ENCODE measurements at regions not wholly inside any gene's neighbourhood (a gene's known extent, or its start where the extent isn't known, plus 50 kb on each side); places are given as distances from the start of the nearest gene placed in this dataset.

- ChIA-PET POLR2A (no interaction called here), CTCF (interaction anchor here (2.2 kb wide), 1 partner anchor 11 kb away, joined by 8 read pairs; no protein-coding TSS in a partner anchor)
- Mint-ChIP-seq H3K36me3 (ENCODE audit: low read depth) (peaks cover 17% of the 10 kb centered on the region), H3K27me3 (peaks cover 11% of the 10 kb centered on the region), H3K4me1 (peaks cover 9% of the 10 kb centered on the region), H3K4me3 (no peak overlapping the region), H3K27ac (no peak overlapping the region), H3K9me3 (peaks cover 32% of the 10 kb centered on the region)
- DNase-seq = no peak
These were observed 138.4 kb upstream of the LMCD1 start for GRCh38 chr3:8363200-8363599.

GRCh38 chr3:8365541-8365940 is 136.1 kb upstream of the LMCD1 start:
- Mint-ChIP-seq H3K4me1 (no peaks in the 10 kb centered on the region), H3K4me3 (no peak overlapping the region), H3K27me3 (peaks cover 11% of the 10 kb centered on the region), H3K27ac (no peak overlapping the region), H3K9me3 (peaks cover 14% of the 10 kb centered on the region), H3K36me3 (ENCODE audit: low read depth) (peaks cover 5% of the 10 kb centered on the region)
- DNase-seq = no peak
- CTCF ChIA-PET = interaction anchor here (0.6 kb wide), 1 partner anchor 814 kb away, joined by 3 read pairs; no protein-coding TSS in a partner anchor
- POLR2A ChIA-PET = no interaction called here

GRCh38 chr3:8366219-8366810 is 135.3 kb upstream of the LMCD1 start:
- POLR2A ChIA-PET = no interaction called here
- CTCF ChIA-PET = no interaction called here

GRCh38 chr3:8368598-8368997 is 133.0 kb upstream of the LMCD1 start:
- ChIA-PET POLR2A (no interaction called here), CTCF (no interaction called here)
- H3K27me3 Mint-ChIP-seq = peaks cover 9% of the 10 kb centered on the region
- no peaks in the 10 kb centered on the region for H3K4me1 Mint-ChIP-seq
- no peak overlapping the region for H3K27ac Mint-ChIP-seq
- H3K36me3 Mint-ChIP-seq (ENCODE audit: low read depth) = no peaks in the 10 kb centered on the region
- DNase-seq = no peak
- peaks cover 6% of the 10 kb centered on the region for H3K9me3 Mint-ChIP-seq
- no peak overlapping the region for H3K4me3 Mint-ChIP-seq

More at GRCh38 chr3:8366219-8366810, 135.3 kb upstream of the LMCD1 start:
- Mint-ChIP-seq H3K4me1 (no peaks in the 10 kb centered on the region), H3K27me3 (peaks cover 11% of the 10 kb centered on the region), H3K36me3 (ENCODE audit: low read depth) (peaks cover 2% of the 10 kb centered on the region), H3K9me3 (peaks cover 11% of the 10 kb centered on the region), H3K27ac (no peak overlapping the region), H3K4me3 (no peak overlapping the region)
- DNase-seq = no peak

- ChIA-PET CTCF (no interaction called here), POLR2A (no interaction called here)
- Mint-ChIP-seq H3K4me1 (no peaks in the 10 kb centered on the region), H3K27ac (no peak overlapping the region), H3K27me3 (peaks cover 6% of the 10 kb centered on the region), H3K36me3 (ENCODE audit: low read depth) (no peaks in the 10 kb centered on the region), H3K4me3 (no peak overlapping the region), H3K9me3 (peaks cover 10% of the 10 kb centered on the region)
- DNase-seq = no peak
These were observed 132.0 kb upstream of the LMCD1 start for GRCh38 chr3:8369638-8370037.

GRCh38 chr3:8371085-8371551 is 130.5 kb upstream of the LMCD1 start:
- H3K27ac Mint-ChIP-seq = no peak overlapping the region
- CTCF ChIA-PET = no interaction called here
- no peak for DNase-seq
- peaks cover 15% of the 10 kb centered on the region for H3K9me3 Mint-ChIP-seq
- H3K4me1 Mint-ChIP-seq = no peaks in the 10 kb centered on the region
- H3K36me3 Mint-ChIP-seq (ENCODE audit: low read depth) = no peaks in the 10 kb centered on the region
- POLR2A ChIA-PET = no interaction called here
- H3K4me3 Mint-ChIP-seq = no peak overlapping the region
- H3K27me3 Mint-ChIP-seq = peaks cover 3% of the 10 kb centered on the region

- H3K4me1 Mint-ChIP-seq = no peaks in the 10 kb centered on the region
- ChIA-PET CTCF (interaction anchor here (0.6 kb wide), 1 partner anchor 108 kb away, joined by 4 read pairs; no protein-coding TSS in a partner anchor), POLR2A (no interaction called here)
- no peak for DNase-seq
- no peak overlapping the region for H3K27ac Mint-ChIP-seq
- H3K9me3 Mint-ChIP-seq = peaks cover 19% of the 10 kb centered on the region
- H3K27me3 Mint-ChIP-seq = no peaks in the 10 kb centered on the region
- H3K4me3 Mint-ChIP-seq = no peak overlapping the region
- no peaks in the 10 kb centered on the region for H3K36me3 Mint-ChIP-seq (ENCODE audit: low read depth)
These were observed 129.6 kb upstream of the LMCD1 start for GRCh38 chr3:8371960-8372463.

GRCh38 chr3:8380904-8381704 is 120.5 kb upstream of the LMCD1 start:
- DNase-seq = no peak
- no peak overlapping the region for H3K4me3 Mint-ChIP-seq
- no peak overlapping the region for H3K27ac Mint-ChIP-seq
- POLR2A ChIA-PET = no interaction called here
- H3K9me3 Mint-ChIP-seq = peaks cover 7% of the 10 kb centered on the region
- no peaks in the 10 kb centered on the region for H3K4me1 Mint-ChIP-seq
- H3K36me3 Mint-ChIP-seq (ENCODE audit: low read depth) = no peaks in the 10 kb centered on the region
- no peaks in the 10 kb centered on the region for H3K27me3 Mint-ChIP-seq
- CTCF ChIA-PET = no interaction called here

GRCh38 chr3:8385848-8386620 is 115.6 kb upstream of the LMCD1 start:
- H3K9me3 Mint-ChIP-seq = peaks cover 3% of the 10 kb centered on the region
- ChIA-PET POLR2A (no interaction called here), CTCF (interaction anchor here (0.7 kb wide), 1 partner anchor 31 kb away, joined by 3 read pairs; no protein-coding TSS in a partner anchor)
- no peaks in the 10 kb centered on the region for H3K27me3 Mint-ChIP-seq
- H3K4me3 Mint-ChIP-seq = no peak overlapping the region
- no peak overlapping the region for H3K27ac Mint-ChIP-seq
- no peak for DNase-seq
- H3K36me3 Mint-ChIP-seq (ENCODE audit: low read depth) = no peaks in the 10 kb centered on the region
- no peaks in the 10 kb centered on the region for H3K4me1 Mint-ChIP-seq

- no peak for DNase-seq
- H3K4me1 Mint-ChIP-seq = no peaks in the 10 kb centered on the region
- no peak overlapping the region for H3K4me3 Mint-ChIP-seq
- H3K36me3 Mint-ChIP-seq (ENCODE audit: low read depth) = no peaks in the 10 kb centered on the region
- ChIA-PET CTCF (interaction anchor here (0.6 kb wide), 1 partner anchor 12 kb away, joined by 3 read pairs; no protein-coding TSS in a partner anchor), POLR2A (no interaction called here)
- H3K9me3 Mint-ChIP-seq = peaks cover 3% of the 10 kb centered on the region
- H3K27me3 Mint-ChIP-seq = no peaks in the 10 kb centered on the region
- H3K27ac Mint-ChIP-seq = no peak overlapping the region
These were observed 114.1 kb upstream of the LMCD1 start for GRCh38 chr3:8387571-8387970.

GRCh38 chr3:8399686-8400085 is 101.9 kb upstream of the LMCD1 start:
- no peaks in the 10 kb centered on the region for H3K4me1 Mint-ChIP-seq
- no peak for DNase-seq
- no peaks in the 10 kb centered on the region for H3K9me3 Mint-ChIP-seq
- H3K27ac Mint-ChIP-seq = no peak overlapping the region
- ChIA-PET POLR2A (no interaction called here), CTCF (interaction anchor here (0.8 to 1.6 kb wide), 2 partner anchors 10 to 12 kb away, joined by 3 to 4 read pairs; no protein-coding TSS in a partner anchor)
- no peaks in the 10 kb centered on the region for H3K36me3 Mint-ChIP-seq (ENCODE audit: low read depth)
- H3K27me3 Mint-ChIP-seq = no peaks in the 10 kb centered on the region
- no peak overlapping the region for H3K4me3 Mint-ChIP-seq

GRCh38 chr3:8400911-8401310 is 100.7 kb upstream of the LMCD1 start:
- no peak overlapping the region for H3K27ac Mint-ChIP-seq
- H3K4me1 Mint-ChIP-seq = no peaks in the 10 kb centered on the region
- H3K36me3 Mint-ChIP-seq (ENCODE audit: low read depth) = no peaks in the 10 kb centered on the region
- H3K4me3 Mint-ChIP-seq = no peak overlapping the region
- CTCF ChIA-PET = interaction anchor here (0.6 to 1.6 kb wide), 2 partner anchors 9 to 13 kb away, joined by 3 to 4 read pairs; no protein-coding TSS in a partner anchor
- POLR2A ChIA-PET = no interaction called here
- peaks cover 2% of the 10 kb centered on the region for H3K27me3 Mint-ChIP-seq
- no peaks in the 10 kb centered on the region for H3K9me3 Mint-ChIP-seq
- DNase-seq = no peak

- H3K27ac Mint-ChIP-seq = no peak overlapping the region
- ChIA-PET CTCF (interaction anchor here (0.8 to 1.2 kb wide), 3 partner anchors 12 to 80 kb away, joined by 3 to 4 read pairs (median 3); no protein-coding TSS in a partner anchor), POLR2A (no interaction called here)
- peaks cover 5% of the 10 kb centered on the region for H3K27me3 Mint-ChIP-seq
- no peaks in the 10 kb centered on the region for H3K36me3 Mint-ChIP-seq (ENCODE audit: low read depth)
- H3K9me3 Mint-ChIP-seq = no peaks in the 10 kb centered on the region
- no peak for DNase-seq
- no peak overlapping the region for H3K4me3 Mint-ChIP-seq
- H3K4me1 Mint-ChIP-seq = no peaks in the 10 kb centered on the region
These were observed 97.6 kb upstream of the LMCD1 start for GRCh38 chr3:8403996-8404395.
